ENCODE measurements at regions not wholly inside any gene's neighbourhood (a gene's known extent, or its start where the extent isn't known, plus 50 kb on each side); places are given as distances from the start of the nearest gene placed in this dataset.

GRCh38 chr3:30332196-30333021, 274.0 kb upstream of the TGFBR2 start:
- no peak for DNase-seq (ENCODE audit: low spot score)

- DNase-seq (ENCODE audit: low spot score): no peak
Observed at GRCh38 chr3:30333143-30333542, 273.3 kb upstream of the TGFBR2 start.

- DNase-seq (ENCODE audit: low spot score): peak; percentile 50
Observed at GRCh38 chr3:30333903-30334302, 272.5 kb upstream of the TGFBR2 start.

GRCh38 chr3:30340500-30340899, 265.9 kb upstream of the TGFBR2 start:
- no peak for DNase-seq (ENCODE audit: low spot score)

- no peak for DNase-seq (ENCODE audit: low spot score)
Observed at GRCh38 chr3:30341079-30341478, 265.3 kb upstream of the TGFBR2 start.

GRCh38 chr3:30341851-30342250, 264.6 kb upstream of the TGFBR2 start:
- DNase-seq (ENCODE audit: low spot score): no peak

GRCh38 chr3:30342318-30343060, 263.9 kb upstream of the TGFBR2 start:
- DNase-seq (ENCODE audit: low spot score): peak; percentile 78

- DNase-seq (ENCODE audit: low spot score): no peak
Observed at GRCh38 chr3:30343067-30343831, 263.2 kb upstream of the TGFBR2 start.

- DNase-seq (ENCODE audit: low spot score): no peak
Observed at GRCh38 chr3:30343861-30344260, 262.5 kb upstream of the TGFBR2 start.

GRCh38 chr3:30344288-30344687, 262.1 kb upstream of the TGFBR2 start:
- no peak for DNase-seq (ENCODE audit: low spot score)

- DNase-seq (ENCODE audit: low spot score): no peak
Observed at GRCh38 chr3:30346933-30347320, 259.5 kb upstream of the TGFBR2 start.

GRCh38 chr3:30347679-30348216, 258.7 kb upstream of the TGFBR2 start:
- DNase-seq (ENCODE audit: low spot score): peak; percentile 76

GRCh38 chr3:30349507-30349906, 256.9 kb upstream of the TGFBR2 start:
- no peak for DNase-seq (ENCODE audit: low spot score)

GRCh38 chr3:30350011-30350410, 256.4 kb upstream of the TGFBR2 start:
- no peak for DNase-seq (ENCODE audit: low spot score)

GRCh38 chr3:30350901-30351300, 255.5 kb upstream of the TGFBR2 start:
- DNase-seq (ENCODE audit: low spot score): no peak

GRCh38 chr3:30352410-30353318, 253.7 kb upstream of the TGFBR2 start:
- DNase-seq (ENCODE audit: low spot score): no peak

- no peak for DNase-seq (ENCODE audit: low spot score)
Observed at GRCh38 chr3:30353711-30354467, 252.5 kb upstream of the TGFBR2 start.

GRCh38 chr3:30354513-30354912, 251.9 kb upstream of the TGFBR2 start:
- DNase-seq (ENCODE audit: low spot score): no peak

- DNase-seq (ENCODE audit: low spot score): no peak
Observed at GRCh38 chr3:30354972-30355371, 251.4 kb upstream of the TGFBR2 start.

- DNase-seq (ENCODE audit: low spot score): no peak
Observed at GRCh38 chr3:30355622-30356021, 250.8 kb upstream of the TGFBR2 start.

All from AG20443 (cell line).